Neural cell (in vitro differentiated cells): ENCODE measurements at regions not wholly inside any gene's neighbourhood (a gene's known extent, or its start where the extent isn't known, plus 50 kb on each side); places are given as distances from the start of the nearest gene placed in this dataset.

Experiments used
- H2AFZ ChIP-seq: fragments of 200-600, 300-800 bp; sonication (generic), shearing (Covaris generic); 2 replicates; pipeline ENCODE4 v1.6.0; 2014; ENCODE audit warnings: low read depth, mild to moderate bottlenecking, antibody characterized with exemption, low read length, moderate library complexity
- H3F3A ChIP-seq: fragments of 200-600 bp; shearing (Covaris generic); 2 replicates; pipeline ENCODE4 v1.6.1; 2016; ENCODE audit warnings: mild to moderate bottlenecking, moderate library complexity, mixed read lengths, antibody characterized with exemption, low read length; ENCODE audit not compliant: insufficient read depth, poor library complexity, severe bottlenecking
- H3K27ac ChIP-seq: fragments of 200-600, 300-800 bp; sonication (generic), shearing (Covaris generic); 2 replicates; pipeline ENCODE4 v1.5.1; 2014; ENCODE audit warnings: mild to moderate bottlenecking, low read length, moderate library complexity
- H3K27me3 ChIP-seq: fragments of 300-800, 200-600 bp; sonication (generic), shearing (Covaris generic); 2 replicates; pipeline ENCODE4 v1.6.0; 2014; ENCODE audit warnings: mild to moderate bottlenecking, low read depth, low read length, moderate library complexity; ENCODE audit not compliant: insufficient read depth
- H3K36me3 ChIP-seq: fragments of 300-800, 200-600 bp; sonication (generic), shearing (Covaris generic); 2 replicates; pipeline ENCODE4 v1.5.1; 2014; ENCODE audit warnings: mild to moderate bottlenecking, antibody characterized with exemption, low read length, moderate library complexity; ENCODE audit not compliant: insufficient read depth
- H3K4me2 ChIP-seq: fragments of 300-800, 200-600 bp; sonication (generic), shearing (Covaris generic); 2 replicates; pipeline ENCODE4 v1.6.0; 2014; ENCODE audit warnings: mild to moderate bottlenecking, low read length
- H3K4me3 ChIP-seq: fragments of 300-800, 200-600 bp; sonication (generic), shearing (Covaris generic); 2 replicates; pipeline ENCODE4 v1.5.1; 2014; ENCODE audit warnings: mild to moderate bottlenecking, low read length, moderate library complexity
- H3K79me2 ChIP-seq: fragments of 200-600 bp; shearing (Covaris generic); replicated peaks from 2 replicates; pipeline ENCODE4 v1.6.0; 2014; ENCODE audit warnings: mild to moderate bottlenecking, low read length, moderate library complexity; ENCODE audit not compliant: insufficient read depth
- H3K9ac ChIP-seq: fragments of 300-800, 200-600 bp; sonication (generic), shearing (Covaris generic); 2 replicates; pipeline ENCODE4 v1.6.1; 2016; ENCODE audit warnings: mild to moderate bottlenecking, low read length, mixed read lengths
- H3K9me2 ChIP-seq: fragments of 200-600 bp; shearing (Covaris generic); 2 replicates; pipeline ENCODE4 v1.6.1; 2016; ENCODE audit warnings: mild to moderate bottlenecking, low read length, mixed read lengths; ENCODE audit not compliant: insufficient read depth
- H3K9me3 ChIP-seq: fragments of 200-600, 300-800 bp; sonication (generic), shearing (Covaris generic); 2 replicates; pipeline ENCODE4 v1.6.1; 2016; ENCODE audit warnings: mild to moderate bottlenecking, mixed run types, low read length, moderate library complexity, mixed read lengths
- H4K20me1 ChIP-seq: fragments of 200-600 bp; shearing (Covaris generic); 2 replicates; pipeline ENCODE4 v1.6.1; 2016; ENCODE audit warnings: mild to moderate bottlenecking, mixed run types; ENCODE audit not compliant: insufficient read depth
- EP300 ChIP-seq: fragments of 450-650 bp; conservative IDR thresholded peaks from 2 replicates; pipeline ENCODE4 v1.6.1; 2014; ENCODE audit warnings: antibody characterized with exemption, mild to moderate bottlenecking, moderate library complexity; ENCODE audit not compliant: poor library complexity, severe bottlenecking
- EZH2 ChIP-seq: fragments of 200-600, 300-800 bp; shearing (Covaris generic), sonication (generic); IDR thresholded peaks from 2 replicates; pipeline ENCODE4 v1.6.1; 2014; ENCODE audit warnings: antibody characterized with exemption, low read length, borderline replicate concordance, mild to moderate bottlenecking; ENCODE audit not compliant: insufficient read depth, poor library complexity, severe bottlenecking
- MXI1 ChIP-seq: fragments of 450-650 bp; conservative IDR thresholded peaks from 2 replicates; pipeline ENCODE4 v1.6.1; 2014; ENCODE audit warnings: antibody characterized with exemption, mild to moderate bottlenecking; ENCODE audit not compliant: poor library complexity, severe bottlenecking
- POLR2AphosphoS5 ChIP-seq: IDR thresholded peaks from 2 replicates; pipeline ENCODE4 v1.6.1; 2012
- RAD21 ChIP-seq: fragments of 450-650 bp; conservative IDR thresholded peaks from 2 replicates; pipeline ENCODE4 v1.6.1; 2014; ENCODE audit warnings: antibody characterized with exemption, mild to moderate bottlenecking, moderate library complexity
- SMC3 ChIP-seq: fragments of 450-650 bp; conservative IDR thresholded peaks from 2 replicates; pipeline ENCODE4 v1.6.1; 2014; ENCODE audit warnings: antibody characterized with exemption, mild to moderate bottlenecking, moderate library complexity; ENCODE audit not compliant: poor library complexity
- TAF1 ChIP-seq: IDR thresholded peaks from 2 replicates; pipeline ENCODE4 v1.6.1; 2012; ENCODE audit warnings: low read depth
- TF ChIP-seq, protein P1 (sequence below): fragments of 450-650 bp; IDR thresholded peaks from 2 replicates; pipeline ENCODE4 v1.5.1; 2014; ENCODE audit warnings: antibody characterized with exemption, mild to moderate bottlenecking, moderate library complexity; ENCODE audit not compliant: poor library complexity, severe bottlenecking
- TF ChIP-seq, protein P2 (sequence below): IDR thresholded peaks from 2 replicates; pipeline ENCODE4 v1.6.1; 2012; ENCODE audit warnings: borderline replicate concordance

DNA sequence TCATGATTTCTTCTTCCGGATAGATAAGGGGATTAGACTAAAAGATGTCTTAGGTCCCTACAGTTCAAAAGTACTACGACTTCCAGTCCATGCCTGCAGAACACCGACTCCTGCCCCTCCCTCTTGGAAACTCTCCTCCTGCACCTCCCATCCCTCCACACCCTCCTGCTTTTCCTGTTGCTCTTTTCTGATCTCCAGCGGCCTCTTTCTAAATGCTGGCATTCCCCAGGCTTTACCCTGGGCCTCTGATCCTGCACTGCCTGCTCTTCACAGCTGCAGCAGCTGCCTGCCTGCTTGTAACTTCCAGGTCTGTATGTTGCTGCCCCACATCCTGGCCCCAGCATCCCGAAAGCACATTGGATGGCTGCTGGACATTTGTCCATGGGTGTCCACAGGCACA lies 154.2 kb downstream of the KCNJ12 start:
- H3K36me3 ChIP-seq, result no peaks in the 10 kb centered on the region
- H3K27me3 ChIP-seq, result no peaks in the 10 kb centered on the region
- no peak overlapping the region for H3K4me3 ChIP-seq
- no peak overlapping the region for H3K27ac ChIP-seq
- no peaks in the 10 kb centered on the region for H3K79me2 ChIP-seq
- no peaks in the 10 kb centered on the region for H3K9me3 ChIP-seq
- no peaks in the 10 kb centered on the region for H3F3A ChIP-seq
- H3K4me2 ChIP-seq, result no peak overlapping the region
- H2AFZ ChIP-seq, result no peak overlapping the region
- H4K20me1 ChIP-seq, result no peaks in the 10 kb centered on the region
- H3K9me2 ChIP-seq, result no peaks in the 10 kb centered on the region
- no peak for TF ChIP-seq TAF1
- no peak for TF ChIP-seq SMC3
- no peak for TF ChIP-seq MXI1
- TF ChIP-seq RAD21, result no peak
- TF ChIP-seq EZH2, result no peak
- TF ChIP-seq, protein P1, sequence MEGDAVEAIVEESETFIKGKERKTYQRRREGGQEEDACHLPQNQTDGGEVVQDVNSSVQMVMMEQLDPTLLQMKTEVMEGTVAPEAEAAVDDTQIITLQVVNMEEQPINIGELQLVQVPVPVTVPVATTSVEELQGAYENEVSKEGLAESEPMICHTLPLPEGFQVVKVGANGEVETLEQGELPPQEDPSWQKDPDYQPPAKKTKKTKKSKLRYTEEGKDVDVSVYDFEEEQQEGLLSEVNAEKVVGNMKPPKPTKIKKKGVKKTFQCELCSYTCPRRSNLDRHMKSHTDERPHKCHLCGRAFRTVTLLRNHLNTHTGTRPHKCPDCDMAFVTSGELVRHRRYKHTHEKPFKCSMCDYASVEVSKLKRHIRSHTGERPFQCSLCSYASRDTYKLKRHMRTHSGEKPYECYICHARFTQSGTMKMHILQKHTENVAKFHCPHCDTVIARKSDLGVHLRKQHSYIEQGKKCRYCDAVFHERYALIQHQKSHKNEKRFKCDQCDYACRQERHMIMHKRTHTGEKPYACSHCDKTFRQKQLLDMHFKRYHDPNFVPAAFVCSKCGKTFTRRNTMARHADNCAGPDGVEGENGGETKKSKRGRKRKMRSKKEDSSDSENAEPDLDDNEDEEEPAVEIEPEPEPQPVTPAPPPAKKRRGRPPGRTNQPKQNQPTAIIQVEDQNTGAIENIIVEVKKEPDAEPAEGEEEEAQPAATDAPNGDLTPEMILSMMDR, result no peak
- TF ChIP-seq POLR2AphosphoS5, result no peak
- no peak for TF ChIP-seq EP300
- TF ChIP-seq, protein P2, sequence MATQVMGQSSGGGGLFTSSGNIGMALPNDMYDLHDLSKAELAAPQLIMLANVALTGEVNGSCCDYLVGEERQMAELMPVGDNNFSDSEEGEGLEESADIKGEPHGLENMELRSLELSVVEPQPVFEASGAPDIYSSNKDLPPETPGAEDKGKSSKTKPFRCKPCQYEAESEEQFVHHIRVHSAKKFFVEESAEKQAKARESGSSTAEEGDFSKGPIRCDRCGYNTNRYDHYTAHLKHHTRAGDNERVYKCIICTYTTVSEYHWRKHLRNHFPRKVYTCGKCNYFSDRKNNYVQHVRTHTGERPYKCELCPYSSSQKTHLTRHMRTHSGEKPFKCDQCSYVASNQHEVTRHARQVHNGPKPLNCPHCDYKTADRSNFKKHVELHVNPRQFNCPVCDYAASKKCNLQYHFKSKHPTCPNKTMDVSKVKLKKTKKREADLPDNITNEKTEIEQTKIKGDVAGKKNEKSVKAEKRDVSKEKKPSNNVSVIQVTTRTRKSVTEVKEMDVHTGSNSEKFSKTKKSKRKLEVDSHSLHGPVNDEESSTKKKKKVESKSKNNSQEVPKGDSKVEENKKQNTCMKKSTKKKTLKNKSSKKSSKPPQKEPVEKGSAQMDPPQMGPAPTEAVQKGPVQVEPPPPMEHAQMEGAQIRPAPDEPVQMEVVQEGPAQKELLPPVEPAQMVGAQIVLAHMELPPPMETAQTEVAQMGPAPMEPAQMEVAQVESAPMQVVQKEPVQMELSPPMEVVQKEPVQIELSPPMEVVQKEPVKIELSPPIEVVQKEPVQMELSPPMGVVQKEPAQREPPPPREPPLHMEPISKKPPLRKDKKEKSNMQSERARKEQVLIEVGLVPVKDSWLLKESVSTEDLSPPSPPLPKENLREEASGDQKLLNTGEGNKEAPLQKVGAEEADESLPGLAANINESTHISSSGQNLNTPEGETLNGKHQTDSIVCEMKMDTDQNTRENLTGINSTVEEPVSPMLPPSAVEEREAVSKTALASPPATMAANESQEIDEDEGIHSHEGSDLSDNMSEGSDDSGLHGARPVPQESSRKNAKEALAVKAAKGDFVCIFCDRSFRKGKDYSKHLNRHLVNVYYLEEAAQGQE, result no peak
- H3K9ac ChIP-seq, result no peak overlapping the region

DNA sequence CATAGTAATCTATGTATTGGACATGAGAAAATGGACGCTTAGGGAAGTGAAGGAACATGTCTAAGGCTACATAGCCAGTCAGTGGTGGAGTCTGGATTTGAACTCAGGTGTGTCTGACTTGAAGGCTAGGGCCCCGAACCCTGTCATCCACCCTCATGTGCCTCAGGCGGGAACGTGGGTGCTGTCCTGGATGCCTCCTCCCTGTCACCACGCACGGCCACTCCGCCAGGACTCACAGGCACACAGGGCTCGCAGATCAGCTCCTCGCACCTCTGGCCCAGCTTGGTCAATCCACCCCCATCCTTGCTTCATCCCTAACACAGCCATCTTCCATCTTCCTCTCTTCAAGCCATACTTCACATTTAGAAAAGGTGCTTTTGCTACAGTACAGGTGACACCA lies 154.7 kb downstream of the KCNJ12 start:
- Histone ChIP-seq H3K36me3 (no peaks in the 10 kb centered on the region), H3K9ac (no peak overlapping the region), H3K9me3 (no peaks in the 10 kb centered on the region), H3K9me2 (no peaks in the 10 kb centered on the region), H3K27ac (no peak overlapping the region), H2AFZ (no peak overlapping the region), H3F3A (no peaks in the 10 kb centered on the region), H3K27me3 (no peaks in the 10 kb centered on the region), H3K79me2 (no peaks in the 10 kb centered on the region), H4K20me1 (no peaks in the 10 kb centered on the region), H3K4me2 (no peak overlapping the region), H3K4me3 (no peak overlapping the region)
- TF ChIP-seq MXI1 (no peak), TAF1 (no peak), POLR2AphosphoS5 (no peak), EZH2 (no peak), RAD21 (no peak), EP300 (no peak), SMC3 (no peak)
- TF ChIP-seq, protein P2, result no peak
- TF ChIP-seq, protein P1, result no peak
